HepG2 (cell line): ENCODE measurements at regions not wholly inside any gene's neighbourhood (a gene's known extent, or its start where the extent isn't known, plus 50 kb on each side); places are given as distances from the start of the nearest gene placed in this dataset.

ENCODE experiments used
- ATAC-seq: fragments of 200-7000 bp; cut with Tn5 transposase; 3 replicates; pipeline ENCODE4 v1.9.1; 2020; ENCODE audit warnings: mild to moderate bottlenecking, moderate library complexity
- BruUV-seq: library from RNA; stranded (reverse); fragments of 400-500 nt; replicated peaks from 2 replicates; lab custom pipeline; 2021; lab: Mats Ljungman, UMichigan
- CTCF ChIA-PET: fragments of 300-600 bp; formaldehyde crosslinking; extraction: SDS; loops from one replicate; lab custom pipeline; 2021; ENCODE audit warnings: low total read pairs, inconsistent platforms, low intra/inter-chr PET ratio; lab: Yijun Ruan, JAX
- POLR2A ChIA-PET: fragments of 350-600 bp; sonication (Branson Sonifier 250); formaldehyde crosslinking; loops from one replicate; lab custom pipeline; 2020; ENCODE audit warnings: antibody characterized with exemption, inconsistent platforms; lab: Yijun Ruan, JAX
- DNase-seq: peaks from one replicate; pipeline ENCODE4 v3.0.0-alpha.2; 2015; ENCODE audit warnings: low spot score
- FAIRE-seq: peaks from 3 replicates; lab custom pipeline; 2011; peaks lifted over from hg19 to GRCh38; lab: Jason Lieb, UNC
- H2AFZ ChIP-seq: one replicate; pipeline ENCODE4 v1.6.1; 2011; ENCODE audit warnings: low read length, inconsistent platforms
- H3K27ac ChIP-seq: fragments of 300-600 bp; 3 replicates; pipeline ENCODE4 v1.8.0; 2011; ENCODE audit warnings: mixed run types, mild to moderate bottlenecking, mixed read lengths, low read length, inconsistent platforms; ENCODE audit not compliant: insufficient read depth; ENCODE audit errors: extremely low read length
- H3K27me3 ChIP-seq, 2 experiments: fragments of 200-600 bp in 1 of 2; 2 replicates in 1 of 2; 3 replicates in 1 of 2; pipeline versions ENCODE4 v1.6.0 to v1.8.0; 2011; ENCODE audit warnings: low read length in 2 of 2, mild to moderate bottlenecking in 2 of 2, moderate library complexity in 2 of 2, inconsistent platforms in 1 of 2; ENCODE audit not compliant: insufficient read depth in 2 of 2, control insufficient read depth in 1 of 2
- H3K36me3 ChIP-seq, 2 experiments: fragments of 200-600 bp in 1 of 2; replicated peaks in 1 of 2; 2 replicates in 1 of 2; 3 replicates in 1 of 2; pipeline versions ENCODE4 v1.5.1 to v1.8.0; 2011; ENCODE audit warnings: low read length in 2 of 2, inconsistent platforms in 1 of 2; ENCODE audit not compliant: insufficient read depth in 2 of 2, control insufficient read depth in 1 of 2
- H3K4me1 ChIP-seq: 2 replicates; pipeline ENCODE4 v1.5.1; 2012; ENCODE audit warnings: low read length, inconsistent platforms; ENCODE audit not compliant: insufficient read depth
- H3K4me2 ChIP-seq: 2 replicates; pipeline ENCODE4 v1.6.0; 2011; ENCODE audit warnings: low read depth, low read length, inconsistent platforms
- H3K4me3 ChIP-seq, 3 experiments: fragments of 200-600 bp in 1 of 3; sonication (generic), shearing (Covaris generic) in 1 of 3; replicated peaks in 1 of 3; 2 replicates each; pipeline ENCODE4 v1.5.1; 2011 to 2016; ENCODE audit warnings: low read length in 3 of 3, inconsistent platforms in 2 of 3, low read depth in 2 of 3, mild to moderate bottlenecking in 2 of 3, control low read depth in 1 of 3, mixed read lengths in 1 of 3; ENCODE audit not compliant: insufficient read depth in 1 of 3
- H3K79me2 ChIP-seq: one replicate; pipeline ENCODE4 v1.6.1; 2011; ENCODE audit warnings: low read length, inconsistent platforms; ENCODE audit not compliant: insufficient read depth
- H3K9ac ChIP-seq: 2 replicates; pipeline ENCODE4 v1.6.0; 2011; ENCODE audit warnings: mild to moderate bottlenecking, low read depth, low read length, inconsistent platforms; ENCODE audit not compliant: insufficient read depth
- H3K9me3 ChIP-seq: 2 replicates; pipeline ENCODE4 v1.5.1; 2012; ENCODE audit warnings: mild to moderate bottlenecking, low read length
- H4K20me1 ChIP-seq: 2 replicates; pipeline ENCODE4 v1.6.0; 2011; ENCODE audit warnings: inconsistent platforms, mild to moderate bottlenecking, low read length, moderate library complexity; ENCODE audit not compliant: insufficient read depth
- CSRNP2 ChIP-seq: sonication (generic); formaldehyde crosslinking; conservative IDR thresholded peaks from 2 replicates; pipeline ENCODE4 v1.8.0; 2022; ENCODE audit warnings: low read depth, missing genetic modification reagents
- HNRNPK ChIP-seq: fragments of 200-400 bp; formaldehyde crosslinking; IDR thresholded peaks from 2 replicates; pipeline ENCODE4 v1.6.1; 2018; ENCODE audit warnings: low read length, low read depth, moderate library complexity, mild to moderate bottlenecking; ENCODE audit not compliant: poor library complexity, severe bottlenecking
- SMAD3 ChIP-seq: sonication (generic); formaldehyde crosslinking; IDR thresholded peaks from 2 replicates; pipeline ENCODE4 v1.4.0; 2020; ENCODE audit warnings: missing genetic modification reagents
- SOX13 ChIP-seq, 3 experiments: fragments of 450-650 bp in 1 of 3; sonication (generic) in 1 of 3; formaldehyde crosslinking in 1 of 3; IDR thresholded peaks in 2 of 3; conservative IDR thresholded peaks in 1 of 3; 2 replicates each; pipeline versions ENCODE4 v1.5.0 to v1.6.1; 2016 to 2020; ENCODE audit warnings: antibody characterized with exemption in 1 of 3, mild to moderate bottlenecking in 1 of 3, missing compliant biosample characterization in 1 of 3, missing genetic modification reagents in 1 of 3, moderate library complexity in 1 of 3
- SOX6 ChIP-seq, 2 experiments: fragments of 450-650 bp in 1 of 2; sonication (generic) in 1 of 2; formaldehyde crosslinking in 1 of 2; IDR thresholded peaks; 2 replicates each; pipeline versions ENCODE4 v1.4.0 to v1.6.1; 2017 to 2020; ENCODE audit warnings: antibody characterized with exemption in 1 of 2, mild to moderate bottlenecking in 1 of 2, missing genetic modification reagents in 1 of 2
- SP2 ChIP-seq: sonication (generic); formaldehyde crosslinking; IDR thresholded peaks from 2 replicates; pipeline ENCODE4 v1.5.1; 2020; ENCODE audit warnings: mild to moderate bottlenecking, missing genetic modification reagents
- TRIM24 ChIP-seq: sonication (generic); formaldehyde crosslinking; IDR thresholded peaks from 2 replicates; pipeline ENCODE4 v1.8.0; 2022; ENCODE audit warnings: mild to moderate bottlenecking, missing genetic modification reagents
- ZFP82 ChIP-seq: sonication (generic); formaldehyde crosslinking; IDR thresholded peaks from 2 replicates; pipeline ENCODE4 v1.5.1; 2020; ENCODE audit warnings: mild to moderate bottlenecking, missing genetic modification reagents, borderline replicate concordance
- ZNF33B ChIP-seq: sonication (generic); formaldehyde crosslinking; IDR thresholded peaks from 2 replicates; pipeline ENCODE4 v1.5.1; 2020; ENCODE audit warnings: mild to moderate bottlenecking, missing genetic modification reagents
- ZNF383 ChIP-seq: sonication (generic); formaldehyde crosslinking; IDR thresholded peaks from 2 replicates; pipeline ENCODE4 v1.4.0; 2020; ENCODE audit warnings: missing genetic modification reagents, mild to moderate bottlenecking, borderline replicate concordance
- ZNF550 ChIP-seq: sonication (generic); formaldehyde crosslinking; IDR thresholded peaks from 2 replicates; pipeline ENCODE4 v1.4.0; 2020; ENCODE audit warnings: mild to moderate bottlenecking, missing genetic modification reagents, borderline replicate concordance
- ZSCAN30 ChIP-seq: sonication (generic); formaldehyde crosslinking; IDR thresholded peaks from 2 replicates; pipeline ENCODE4 v1.5.0; 2020; ENCODE audit warnings: mild to moderate bottlenecking, missing genetic modification reagents
- WGBS: methylation state at CpG from one replicate; pipeline ENCODE4 v1.1.6; 2017; ENCODE audit warnings: low lambda C conversion rate; 5-methylcytosine and 5-hydroxymethylcytosine counted together
- in situ Hi-C: cut with HindIII; loops from 2 replicates; pipeline ENCODE4 v1.10.0; 2017; ENCODE audit warnings: low pct_unique_long_range_greater_than_20kb; ENCODE audit not compliant: extremely low pct_ligation_motif_present
- intact Hi-C: fragments of 100-400 bp; cut with micrococcal nuclease; formaldehyde crosslinking; loops from one replicate; pipeline ENCODE4 v1.10.0; 2022; ENCODE audit not compliant: unreplicated experiment

GRCh38 chr18:43682196-43682595 lies 404.9 kb upstream of the SYT4 start (continued):
- TF ChIP-seq SOX13 (IDR thresholded peaks at IDR 0.05) (no peak), SOX13 (CRISPR knock-in tag; conservative IDR thresholded peaks at IDR 0.05 in 1 of 2, IDR thresholded peaks at IDR 0.05 in 1 of 2) (no peak), TRIM24 (CRISPR knock-in tag) (no peak), ZNF33B (CRISPR knock-in tag) (no peak), ZSCAN30 (CRISPR knock-in tag) (no peak), ZNF383 (no peak)

GRCh38 chr18:43686709-43687108 lies 409.4 kb upstream of the SYT4 start:
- ChIA-PET CTCF (no interaction called here), POLR2A (no interaction called here)
- H3K79me2 ChIP-seq: no peaks in the 10 kb centered on the region
- H3K4me1 ChIP-seq: no peaks in the 10 kb centered on the region
- no peaks in the 10 kb centered on the region for H4K20me1 ChIP-seq
- in situ Hi-C loops (no loop called here), intact Hi-C loops (no loop called here)
- H3K27me3 ChIP-seq: no peaks in the 10 kb centered on the region
- no peak overlapping the region for H3K4me2 ChIP-seq
- ATAC-seq (no peak), FAIRE-seq (no peak), DNase-seq (no peak)
- no peak overlapping the region for H3K4me3 ChIP-seq
- H3K9ac ChIP-seq: no peak overlapping the region
- WGBS: 0% methylated on average over 1 of the region's 1 CpG
- no peak overlapping the region for H2AFZ ChIP-seq
- H3K27ac ChIP-seq: no peak overlapping the region
- TF ChIP-seq SP2 (CRISPR knock-in tag) (no peak), ZFP82 (CRISPR knock-in tag) (no peak), HNRNPK (no peak), SOX6 (IDR thresholded peaks at IDR 0.05) (no peak), SOX6 (CRISPR knock-in tag; IDR thresholded peaks at IDR 0.05) (no peak), SMAD3 (CRISPR knock-in tag) (no peak), ZNF550 (CRISPR knock-in tag) (no peak), CSRNP2 (CRISPR knock-in tag) (no peak)
- H3K9me3 ChIP-seq: peaks cover 32% of the 10 kb centered on the region
- no TSS peak for BruUV-seq
- H3K36me3 ChIP-seq: no peaks in the 10 kb centered on the region
